ENCODE measurements at regions not wholly inside any gene's neighbourhood (a gene's known extent, or its start where the extent isn't known, plus 50 kb on each side); places are given as distances from the start of the nearest gene placed in this dataset.
"Not testable (repeated sequence)": the region's sequence is repeated elsewhere in the genome, so short reads cannot be mapped to it uniquely, and the experiment has no call there.

- no peak overlapping the region for H3K27ac Mint-ChIP-seq
- no peaks in the 10 kb centered on the region for H3K36me3 Mint-ChIP-seq
- H3K27me3 Mint-ChIP-seq = peaks cover 14% of the 10 kb centered on the region
- H3K4me1 Mint-ChIP-seq = no peaks in the 10 kb centered on the region
- DNase-seq = no peak
- H3K9me3 Mint-ChIP-seq = no peaks in the 10 kb centered on the region
- H3K4me3 Mint-ChIP-seq = no peak overlapping the region
Measured at GRCh38 chr2:226478109-226478809, 321.4 kb downstream of the IRS1 start.

GRCh38 chr2:226477221-226478108 lies 322.2 kb downstream of the IRS1 start:
- peaks cover 8% of the 10 kb centered on the region for H3K27me3 Mint-ChIP-seq
- no peak overlapping the region for H3K4me3 Mint-ChIP-seq
- no peaks in the 10 kb centered on the region for H3K9me3 Mint-ChIP-seq
- H3K36me3 Mint-ChIP-seq = no peaks in the 10 kb centered on the region
- H3K27ac Mint-ChIP-seq = no peak overlapping the region
- no peak for DNase-seq
- H3K4me1 Mint-ChIP-seq = no peaks in the 10 kb centered on the region

- H3K27ac Mint-ChIP-seq = no peak overlapping the region
- H3K9me3 Mint-ChIP-seq = no peaks in the 10 kb centered on the region
- no peaks in the 10 kb centered on the region for H3K4me1 Mint-ChIP-seq
- H3K4me3 Mint-ChIP-seq = no peak overlapping the region
- H3K27me3 Mint-ChIP-seq = peaks cover 8% of the 10 kb centered on the region
- DNase-seq = no peak
- no peaks in the 10 kb centered on the region for H3K36me3 Mint-ChIP-seq
Measured at GRCh38 chr2:226475650-226476049, 324.0 kb downstream of the IRS1 start.

GRCh38 chr2:226474131-226474530 lies 325.5 kb downstream of the IRS1 start:
- Mint-ChIP-seq H3K4me1 (no peaks in the 10 kb centered on the region), H3K9me3 (no peaks in the 10 kb centered on the region), H3K36me3 (no peaks in the 10 kb centered on the region), H3K4me3 (no peak overlapping the region), H3K27me3 (peaks cover 7% of the 10 kb centered on the region), H3K27ac (no peak overlapping the region)
- no peak for DNase-seq

GRCh38 chr2:226471987-226472470 lies 327.6 kb downstream of the IRS1 start:
- no peak for DNase-seq
- Mint-ChIP-seq H3K27ac (no peak overlapping the region), H3K4me1 (no peaks in the 10 kb centered on the region), H3K9me3 (no peaks in the 10 kb centered on the region), H3K27me3 (no peaks in the 10 kb centered on the region), H3K36me3 (no peaks in the 10 kb centered on the region), H3K4me3 (no peak overlapping the region)

- DNase-seq = no peak
- H3K36me3 Mint-ChIP-seq = no peaks in the 10 kb centered on the region
- no peak overlapping the region for H3K27ac Mint-ChIP-seq
- H3K27me3 Mint-ChIP-seq = peaks cover 1% of the 10 kb centered on the region
- peaks cover 3% of the 10 kb centered on the region for H3K9me3 Mint-ChIP-seq
- no peaks in the 10 kb centered on the region for H3K4me1 Mint-ChIP-seq
- H3K4me3 Mint-ChIP-seq = no peak overlapping the region
Measured at GRCh38 chr2:226467633-226468032, 332.0 kb downstream of the IRS1 start.

- peaks cover 7% of the 10 kb centered on the region for H3K9me3 Mint-ChIP-seq
- no peaks in the 10 kb centered on the region for H3K36me3 Mint-ChIP-seq
- no peak overlapping the region for H3K4me3 Mint-ChIP-seq
- H3K27me3 Mint-ChIP-seq = peaks cover 6% of the 10 kb centered on the region
- DNase-seq = no peak
- no peaks in the 10 kb centered on the region for H3K4me1 Mint-ChIP-seq
- H3K27ac Mint-ChIP-seq = no peak overlapping the region
Measured at GRCh38 chr2:226467221-226467620, 332.4 kb downstream of the IRS1 start.

GRCh38 chr2:226466589-226466988 lies 333.0 kb downstream of the IRS1 start:
- Mint-ChIP-seq H3K4me3 (no peak overlapping the region), H3K36me3 (no peaks in the 10 kb centered on the region), H3K4me1 (no peaks in the 10 kb centered on the region), H3K9me3 (peaks cover 12% of the 10 kb centered on the region), H3K27me3 (peaks cover 7% of the 10 kb centered on the region), H3K27ac (no peak overlapping the region)
- DNase-seq = no peak

- H3K4me1 Mint-ChIP-seq = no peaks in the 10 kb centered on the region
- H3K27me3 Mint-ChIP-seq = peaks cover 7% of the 10 kb centered on the region
- no peak overlapping the region for H3K4me3 Mint-ChIP-seq
- no peaks in the 10 kb centered on the region for H3K36me3 Mint-ChIP-seq
- peaks cover 12% of the 10 kb centered on the region for H3K9me3 Mint-ChIP-seq
- no peak for DNase-seq
- no peak overlapping the region for H3K27ac Mint-ChIP-seq
Measured at GRCh38 chr2:226466124-226466523, 333.5 kb downstream of the IRS1 start.

GRCh38 chr2:226464380-226464779 lies 335.2 kb downstream of the IRS1 start:
- H3K4me1 Mint-ChIP-seq = no peaks in the 10 kb centered on the region
- peaks cover 14% of the 10 kb centered on the region for H3K9me3 Mint-ChIP-seq
- no peaks in the 10 kb centered on the region for H3K36me3 Mint-ChIP-seq
- no peak for DNase-seq
- peaks cover 7% of the 10 kb centered on the region for H3K27me3 Mint-ChIP-seq
- no peak overlapping the region for H3K4me3 Mint-ChIP-seq
- no peak overlapping the region for H3K27ac Mint-ChIP-seq

GRCh38 chr2:226463154-226463553 lies 336.5 kb downstream of the IRS1 start:
- Mint-ChIP-seq H3K36me3 (no peaks in the 10 kb centered on the region), H3K27ac (no peak overlapping the region), H3K9me3 (peaks cover 14% of the 10 kb centered on the region), H3K27me3 (peaks cover 11% of the 10 kb centered on the region), H3K4me3 (no peak overlapping the region), H3K4me1 (no peaks in the 10 kb centered on the region)
- DNase-seq = no peak

- DNase-seq = no peak
- Mint-ChIP-seq H3K9me3 (peaks cover 14% of the 10 kb centered on the region), H3K27ac (no peak overlapping the region), H3K4me1 (no peaks in the 10 kb centered on the region), H3K27me3 (peaks cover 22% of the 10 kb centered on the region), H3K36me3 (no peaks in the 10 kb centered on the region), H3K4me3 (no peak overlapping the region)
Measured at GRCh38 chr2:226461981-226462380, 337.6 kb downstream of the IRS1 start.

GRCh38 chr2:226456144-226456543 lies 343.5 kb downstream of the IRS1 start:
- H3K4me3 Mint-ChIP-seq, H3K4me1 Mint-ChIP-seq, DNase-seq, H3K9me3 Mint-ChIP-seq, H3K36me3 Mint-ChIP-seq, H3K27ac Mint-ChIP-seq: not testable (repeated sequence)
- peaks cover 33% of the 10 kb centered on the region for H3K27me3 Mint-ChIP-seq

GRCh38 chr2:226452768-226453167 lies 346.9 kb downstream of the IRS1 start:
- no peak for DNase-seq
- Mint-ChIP-seq H3K27me3 (peaks cover 30% of the 10 kb centered on the region), H3K9me3 (peaks cover 5% of the 10 kb centered on the region), H3K27ac (no peak overlapping the region), H3K36me3 (no peaks in the 10 kb centered on the region), H3K4me1 (no peaks in the 10 kb centered on the region), H3K4me3 (no peak overlapping the region)

GRCh38 chr2:226451486-226451885 lies 348.1 kb downstream of the IRS1 start:
- no peak overlapping the region for H3K4me3 Mint-ChIP-seq
- H3K27ac Mint-ChIP-seq = no peak overlapping the region
- peaks cover 5% of the 10 kb centered on the region for H3K9me3 Mint-ChIP-seq
- peaks cover 18% of the 10 kb centered on the region for H3K27me3 Mint-ChIP-seq
- DNase-seq = no peak
- no peaks in the 10 kb centered on the region for H3K4me1 Mint-ChIP-seq
- H3K36me3 Mint-ChIP-seq = no peaks in the 10 kb centered on the region

Data from activated naive CD8-positive, alpha-beta T cell treated with anti-CD3 and anti-CD28 coated beads for 36 hours (primary cell).